Left ventricle myocardium inferior (tissue), 1 donor: ENCODE measurements at regions not wholly inside any gene's neighbourhood (a gene's known extent, or its start where the extent isn't known, plus 50 kb on each side); places are given as distances from the start of the nearest gene placed in this dataset.

Experiments used
- DNase-seq: peaks from one replicate; pipeline ENCODE4 v3.0.0-alpha.2; 2020
- H3K27ac ChIP-seq: fragments of 200-600 bp; replicated peaks from 2 replicates; pipeline ENCODE4 v1.8.0; 2021
- H3K27me3 ChIP-seq: fragments of 200-600 bp; 2 replicates; pipeline ENCODE4 v1.8.0; 2021; ENCODE audit warnings: low read depth
- H3K36me3 ChIP-seq: fragments of 200-600 bp; 2 replicates; pipeline ENCODE4 v1.8.0; 2021
- H3K4me1 ChIP-seq: fragments of 200-600 bp; 2 replicates; pipeline ENCODE4 v1.8.0; 2021
- H3K4me3 ChIP-seq: fragments of 200-600 bp; 2 replicates; pipeline ENCODE4 v1.8.0; 2021; ENCODE audit warnings: mild to moderate bottlenecking, moderate library complexity
- H3K9me3 ChIP-seq: fragments of 200-600 bp; replicated peaks from 2 replicates; pipeline ENCODE4 v1.8.0; 2021
- intact Hi-C: fragments of 100-400 bp; cut with micrococcal nuclease; formaldehyde crosslinking; loops from one replicate; pipeline ENCODE4 v1.11.0; 2022
- TF ChIP-seq, protein P1 (sequence below): fragments of 200-600 bp; IDR thresholded peaks from 2 replicates; pipeline ENCODE4 v1.8.0; 2021; ENCODE audit warnings: antibody characterized with exemption, mild to moderate bottlenecking, borderline replicate concordance
- donor health status: DM: no; HTN: yes; CAD: no; lungs with severe emphysema.

DNA sequence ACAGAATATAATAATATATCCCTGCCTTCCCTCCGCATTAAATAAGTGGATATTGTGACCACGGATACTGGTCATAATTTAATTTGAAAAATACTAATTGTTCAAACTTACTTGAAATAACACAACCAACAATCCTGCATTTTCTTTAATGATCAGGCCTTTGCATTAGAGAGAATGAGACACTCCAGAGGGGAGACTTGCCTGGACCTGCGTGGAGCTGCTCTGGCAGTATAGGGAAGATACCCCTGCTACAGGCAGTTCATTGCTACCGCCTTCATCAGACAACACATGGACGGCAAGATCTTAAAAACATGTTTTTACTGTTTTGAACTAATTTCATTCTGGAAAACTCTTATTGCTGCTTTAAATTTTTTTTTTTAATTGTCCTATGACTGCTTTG, 211.0 kb upstream of the FAR2 start:
- H3K27me3 ChIP-seq: no peaks in the 10 kb centered on the region
- no peak for DNase-seq
- no peaks in the 10 kb centered on the region for H3K9me3 ChIP-seq
- TF ChIP-seq, protein P1, sequence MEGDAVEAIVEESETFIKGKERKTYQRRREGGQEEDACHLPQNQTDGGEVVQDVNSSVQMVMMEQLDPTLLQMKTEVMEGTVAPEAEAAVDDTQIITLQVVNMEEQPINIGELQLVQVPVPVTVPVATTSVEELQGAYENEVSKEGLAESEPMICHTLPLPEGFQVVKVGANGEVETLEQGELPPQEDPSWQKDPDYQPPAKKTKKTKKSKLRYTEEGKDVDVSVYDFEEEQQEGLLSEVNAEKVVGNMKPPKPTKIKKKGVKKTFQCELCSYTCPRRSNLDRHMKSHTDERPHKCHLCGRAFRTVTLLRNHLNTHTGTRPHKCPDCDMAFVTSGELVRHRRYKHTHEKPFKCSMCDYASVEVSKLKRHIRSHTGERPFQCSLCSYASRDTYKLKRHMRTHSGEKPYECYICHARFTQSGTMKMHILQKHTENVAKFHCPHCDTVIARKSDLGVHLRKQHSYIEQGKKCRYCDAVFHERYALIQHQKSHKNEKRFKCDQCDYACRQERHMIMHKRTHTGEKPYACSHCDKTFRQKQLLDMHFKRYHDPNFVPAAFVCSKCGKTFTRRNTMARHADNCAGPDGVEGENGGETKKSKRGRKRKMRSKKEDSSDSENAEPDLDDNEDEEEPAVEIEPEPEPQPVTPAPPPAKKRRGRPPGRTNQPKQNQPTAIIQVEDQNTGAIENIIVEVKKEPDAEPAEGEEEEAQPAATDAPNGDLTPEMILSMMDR: no peak
- no peak overlapping the region for H3K4me3 ChIP-seq
- H3K4me1 ChIP-seq: no peaks in the 10 kb centered on the region
- no peaks in the 10 kb centered on the region for H3K36me3 ChIP-seq
- H3K27ac ChIP-seq: no peak overlapping the region
- intact Hi-C loops: no loop called here

DNA sequence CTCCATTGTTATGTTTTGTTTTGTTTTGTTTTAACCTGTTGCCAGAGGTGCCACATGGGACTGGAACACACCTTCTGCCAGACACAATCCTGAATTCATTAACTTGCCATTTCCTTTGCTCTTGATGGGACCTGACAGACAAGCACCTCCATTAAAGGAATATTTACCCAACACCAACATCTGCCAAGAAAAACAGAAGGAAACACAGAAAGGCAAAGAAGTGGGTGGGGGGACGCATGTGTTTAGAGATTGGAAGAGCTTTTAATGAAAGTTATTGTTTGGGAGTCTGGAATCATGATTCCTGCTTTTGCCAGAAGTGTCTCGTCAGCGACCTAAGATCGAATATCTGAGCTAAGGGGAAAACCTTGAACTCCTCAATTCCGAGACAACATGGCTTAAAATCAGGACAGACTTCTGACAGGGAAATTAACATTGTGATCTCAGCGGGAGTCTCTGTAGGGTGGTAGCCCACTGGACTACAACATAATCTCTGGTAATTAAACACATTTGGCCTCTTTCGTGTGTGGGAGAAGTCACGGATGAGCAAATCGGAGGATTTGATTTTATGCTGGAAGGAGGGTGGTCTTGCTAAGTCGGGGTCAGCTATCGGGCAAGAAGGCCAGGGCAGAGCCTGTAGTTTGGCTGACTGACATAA, 210.4 kb upstream of the FAR2 start:
- H3K27me3 ChIP-seq: no peaks in the 10 kb centered on the region
- intact Hi-C loops: no loop called here
- no peaks in the 10 kb centered on the region for H3K4me1 ChIP-seq
- no peak overlapping the region for H3K27ac ChIP-seq
- H3K36me3 ChIP-seq: no peaks in the 10 kb centered on the region
- TF ChIP-seq, protein P1: no peak
- H3K4me3 ChIP-seq: no peak overlapping the region
- no peaks in the 10 kb centered on the region for H3K9me3 ChIP-seq
- no peak for DNase-seq

DNA sequence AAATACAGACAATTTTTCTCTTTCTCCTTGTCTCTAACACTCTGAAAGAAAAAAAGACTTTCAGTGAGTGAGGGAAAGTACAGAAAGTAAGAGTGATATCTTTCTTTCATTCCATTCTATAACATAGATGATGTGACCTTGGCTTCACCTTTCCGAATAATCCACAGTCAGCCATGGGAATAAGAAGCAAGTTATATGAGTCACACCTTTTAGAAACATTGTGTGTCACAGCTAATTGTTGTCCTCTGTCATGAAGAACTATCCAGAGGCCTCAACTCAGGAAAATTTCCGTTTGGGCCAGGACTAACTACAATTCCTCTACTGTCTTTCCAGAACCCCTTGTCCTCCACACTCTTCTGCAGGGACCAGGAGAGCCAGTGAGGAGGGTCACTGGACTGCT, 209.7 kb upstream of the FAR2 start:
- no peak for DNase-seq
- no peaks in the 10 kb centered on the region for H3K36me3 ChIP-seq
- TF ChIP-seq, protein P1: no peak
- H3K27ac ChIP-seq: no peak overlapping the region
- intact Hi-C loops: no loop called here
- no peak overlapping the region for H3K4me3 ChIP-seq
- no peaks in the 10 kb centered on the region for H3K4me1 ChIP-seq
- no peaks in the 10 kb centered on the region for H3K27me3 ChIP-seq
- no peaks in the 10 kb centered on the region for H3K9me3 ChIP-seq

DNA sequence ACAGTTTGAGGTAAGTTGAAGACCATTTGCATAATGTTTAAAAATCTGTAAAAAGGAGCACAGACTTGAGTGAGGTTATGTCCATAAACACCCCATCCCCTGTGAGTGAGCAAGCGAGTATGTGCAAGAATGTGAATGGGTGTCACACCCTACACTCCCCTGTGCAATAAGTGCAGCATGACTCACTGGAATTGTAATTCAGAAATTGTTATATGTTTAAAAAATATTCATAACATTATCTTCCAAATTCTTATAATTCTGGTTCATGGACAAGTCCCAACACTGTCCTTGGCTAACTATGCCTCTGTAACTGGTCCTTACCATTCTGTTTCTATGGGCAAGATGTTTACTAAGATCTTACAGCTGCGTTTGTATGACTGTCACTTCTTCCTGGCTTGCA, 207.8 kb upstream of the FAR2 start:
- TF ChIP-seq, protein P1: no peak
- no peaks in the 10 kb centered on the region for H3K4me1 ChIP-seq
- H3K9me3 ChIP-seq: no peaks in the 10 kb centered on the region
- no peaks in the 10 kb centered on the region for H3K36me3 ChIP-seq
- H3K4me3 ChIP-seq: no peak overlapping the region
- H3K27ac ChIP-seq: no peak overlapping the region
- intact Hi-C loops: no loop called here
- H3K27me3 ChIP-seq: no peaks in the 10 kb centered on the region
- DNase-seq: no peak

DNA sequence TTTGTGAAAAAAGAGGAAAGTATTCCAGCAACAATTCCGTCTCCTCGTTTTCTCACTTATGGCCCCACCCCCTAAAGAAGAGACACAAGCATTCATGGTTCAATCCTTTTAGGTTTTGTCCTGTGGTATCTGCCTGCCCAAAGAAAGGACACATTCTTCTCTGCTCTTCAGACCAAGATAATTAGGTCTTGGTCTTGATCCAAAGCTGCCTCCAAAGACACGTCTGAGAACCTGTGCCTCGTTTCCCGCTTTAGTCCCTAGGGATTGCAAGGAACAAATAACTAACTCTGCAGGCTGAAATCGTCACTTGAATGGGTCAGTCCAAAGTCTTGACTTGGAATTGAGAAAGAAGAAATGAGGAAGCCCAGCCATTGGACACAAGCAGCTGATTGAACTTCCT, 202.7 kb upstream of the FAR2 start:
- no peaks in the 10 kb centered on the region for H3K4me1 ChIP-seq
- no peaks in the 10 kb centered on the region for H3K9me3 ChIP-seq
- no peak overlapping the region for H3K27ac ChIP-seq
- no peaks in the 10 kb centered on the region for H3K27me3 ChIP-seq
- H3K36me3 ChIP-seq: no peaks in the 10 kb centered on the region
- no peak for DNase-seq
- TF ChIP-seq, protein P1: no peak
- H3K4me3 ChIP-seq: no peak overlapping the region
- intact Hi-C loops: no loop called here
